NCI-H2107 (cell line): ENCODE measurements at regions not wholly inside any gene's neighbourhood (a gene's known extent, or its start where the extent isn't known, plus 50 kb on each side); places are given as distances from the start of the nearest gene placed in this dataset.
"Not testable (repeated sequence)": the region's sequence is repeated elsewhere in the genome, so short reads cannot be mapped to it uniquely, and the experiment has no call there.

Source experiments
- DNase-seq: peaks from one replicate; lab custom pipeline; 2025; lab: John Stamatoyannopoulos, UW

GRCh38 chr12:59404109-59404650 is 191.6 kb upstream of the SLC16A7 start:
- no peak for DNase-seq

GRCh38 chr12:59403259-59403932 is 192.4 kb upstream of the SLC16A7 start:
- DNase-seq = peak; percentile 45

- DNase-seq = no peak
Observed at GRCh38 chr12:59401862-59402261, 194.0 kb upstream of the SLC16A7 start.

DNA sequence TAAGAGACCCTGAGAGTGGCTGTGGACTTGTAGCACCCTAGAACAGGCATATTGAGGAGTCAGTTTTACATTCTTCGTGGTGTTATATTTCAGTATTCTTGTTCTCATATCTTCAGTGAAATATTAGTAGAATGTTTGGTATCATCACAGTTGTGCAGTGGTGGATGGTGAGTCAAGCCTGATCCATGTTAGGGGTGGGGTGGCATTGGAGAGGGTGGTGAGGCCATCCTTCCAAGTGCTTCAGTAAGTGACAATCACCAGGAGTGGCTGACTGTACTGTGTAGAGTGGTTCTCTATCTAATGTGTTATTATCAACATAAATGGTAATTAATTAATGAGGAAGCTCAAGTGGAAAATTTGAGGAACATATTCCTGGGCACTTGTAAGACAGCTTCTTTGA is 197.7 kb upstream of the SLC16A7 start:
- DNase-seq = no peak

- DNase-seq = no peak
Observed at GRCh38 chr12:59396919-59397318, 198.9 kb upstream of the SLC16A7 start.

- no peak for DNase-seq
Observed at GRCh38 chr12:59396519-59396918, 199.3 kb upstream of the SLC16A7 start.

- not testable (repeated sequence) for DNase-seq
Observed at GRCh38 chr12:59395310-59395709, 200.5 kb upstream of the SLC16A7 start.

DNA sequence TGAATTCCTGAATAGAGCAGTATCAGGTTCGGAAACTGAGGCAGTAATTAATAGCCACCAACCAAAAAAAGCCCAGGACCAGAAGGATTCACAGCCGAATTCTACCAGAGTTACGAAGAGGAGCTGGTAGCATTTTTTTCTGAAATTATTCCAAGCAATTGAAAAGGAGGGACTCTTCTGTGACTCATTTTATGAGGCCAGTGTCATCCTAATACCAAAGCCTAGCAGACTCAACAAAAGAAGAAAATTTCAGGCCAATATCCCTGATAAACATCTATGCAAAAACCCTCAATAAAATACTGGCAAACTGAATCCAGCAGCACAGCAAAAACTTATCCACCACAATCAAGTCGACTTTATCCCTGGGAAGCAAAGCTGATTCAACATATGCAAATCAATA is 202.3 kb upstream of the SLC16A7 start:
- DNase-seq = no peak

DNA sequence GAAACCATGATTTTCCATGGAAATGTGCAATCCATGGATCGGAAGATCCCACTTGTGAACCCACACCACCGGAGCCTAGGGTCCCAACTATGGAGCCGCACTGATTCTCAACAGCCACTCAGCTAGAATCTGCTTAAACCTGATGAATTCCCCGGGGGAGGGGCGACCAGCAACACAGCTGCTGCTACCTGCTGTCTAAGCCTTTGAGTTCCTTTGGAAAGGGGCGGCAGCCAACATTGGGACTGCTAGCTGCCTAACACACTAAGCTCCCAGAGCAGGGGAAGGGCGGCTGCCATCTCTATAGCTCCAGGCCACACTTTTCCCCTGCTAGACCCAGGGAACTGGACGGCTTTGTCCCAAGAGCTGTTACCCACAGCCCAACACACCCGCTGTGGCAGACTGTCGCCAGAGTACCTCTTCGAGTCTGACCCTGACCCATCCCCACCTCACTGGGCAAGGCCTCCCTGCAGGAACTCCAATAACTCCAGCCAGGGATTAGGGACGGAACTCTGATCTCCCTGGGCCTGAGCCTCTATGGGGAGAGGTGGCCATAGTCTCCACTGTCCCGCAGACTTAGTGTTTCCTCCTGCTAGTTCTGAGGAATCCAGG is 205.8 kb upstream of the SLC16A7 start:
- no peak for DNase-seq

- no peak for DNase-seq
Observed at GRCh38 chr12:59388694-59389093, 207.1 kb upstream of the SLC16A7 start.

GRCh38 chr12:59388176-59388575 is 207.7 kb upstream of the SLC16A7 start:
- DNase-seq = no peak

- DNase-seq = no peak
Observed at GRCh38 chr12:59386236-59386635, 209.6 kb upstream of the SLC16A7 start.

DNA sequence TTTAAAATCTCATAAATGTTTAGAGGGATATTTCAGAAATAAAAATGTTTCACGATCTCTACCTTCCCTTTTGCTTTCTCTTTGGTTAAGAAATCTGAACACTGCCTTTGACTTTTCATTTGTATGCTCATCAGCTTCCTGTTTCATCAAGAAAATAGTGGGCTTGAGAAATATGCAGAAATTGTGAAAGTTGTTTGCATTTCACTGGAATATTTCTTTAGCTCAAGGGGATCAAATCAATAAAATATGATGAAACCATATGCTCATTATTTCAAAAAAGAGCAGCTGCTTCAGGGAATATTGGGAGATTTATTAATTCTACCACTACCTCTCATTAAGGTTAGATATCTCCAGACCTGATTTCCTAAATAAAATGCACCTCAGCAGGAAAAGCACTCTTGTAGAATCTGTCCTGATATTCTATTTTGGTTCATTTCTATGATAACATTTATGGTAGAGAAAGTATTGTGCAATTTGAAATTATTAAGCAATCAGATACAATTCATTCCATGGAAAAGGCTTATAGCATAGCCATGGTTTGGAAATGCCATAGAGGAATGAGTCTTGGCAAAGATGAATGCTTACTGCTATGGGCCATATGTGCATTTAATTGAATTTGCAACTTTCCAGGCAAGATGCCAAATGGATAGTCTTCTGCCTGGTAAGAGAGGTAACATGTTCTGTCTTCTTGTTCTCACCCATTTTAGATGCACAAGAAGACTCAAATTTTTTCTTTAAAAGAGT is 212.6 kb upstream of the SLC16A7 start:
- no peak for DNase-seq

DNA sequence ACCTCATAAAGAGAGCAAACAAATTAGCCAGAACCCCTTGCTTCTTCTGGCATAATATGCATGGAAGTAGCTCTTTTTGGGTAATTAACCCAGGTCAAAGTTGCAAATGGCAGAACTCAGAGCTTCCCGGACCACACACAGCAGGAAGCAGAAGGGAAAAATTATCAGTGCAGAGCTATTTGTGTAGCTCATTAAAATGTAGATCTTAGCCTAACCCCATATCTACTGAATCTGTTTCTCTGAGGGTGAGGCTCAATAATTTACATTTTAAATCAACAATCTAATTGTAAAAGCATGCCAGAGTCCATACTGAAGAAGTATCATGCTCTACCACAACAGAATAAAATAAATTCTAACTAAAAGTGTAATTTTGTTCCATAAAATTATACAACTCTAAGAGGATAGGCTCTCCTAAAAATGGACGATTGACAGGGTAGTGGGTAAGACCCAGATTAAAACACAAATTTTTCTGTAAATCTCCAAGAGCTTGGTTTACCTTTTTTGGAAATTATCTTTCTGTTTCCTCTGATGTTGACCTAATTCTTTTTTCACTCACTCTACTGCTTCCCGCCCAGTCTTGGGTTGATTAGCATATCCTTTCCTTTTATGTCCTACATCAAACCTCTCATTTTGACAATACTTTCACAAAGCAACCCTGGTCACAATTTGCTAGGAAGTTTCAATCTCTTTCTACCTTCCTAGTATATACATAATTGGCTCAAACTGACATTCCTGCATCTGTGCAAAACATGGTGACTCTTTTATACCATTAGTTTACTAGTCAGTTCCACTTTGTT is 213.3 kb upstream of the SLC16A7 start:
- DNase-seq = no peak

GRCh38 chr12:59381106-59381505 is 214.7 kb upstream of the SLC16A7 start:
- no peak for DNase-seq

GRCh38 chr12:59375633-59376032 is 220.2 kb upstream of the SLC16A7 start:
- no peak for DNase-seq

DNA sequence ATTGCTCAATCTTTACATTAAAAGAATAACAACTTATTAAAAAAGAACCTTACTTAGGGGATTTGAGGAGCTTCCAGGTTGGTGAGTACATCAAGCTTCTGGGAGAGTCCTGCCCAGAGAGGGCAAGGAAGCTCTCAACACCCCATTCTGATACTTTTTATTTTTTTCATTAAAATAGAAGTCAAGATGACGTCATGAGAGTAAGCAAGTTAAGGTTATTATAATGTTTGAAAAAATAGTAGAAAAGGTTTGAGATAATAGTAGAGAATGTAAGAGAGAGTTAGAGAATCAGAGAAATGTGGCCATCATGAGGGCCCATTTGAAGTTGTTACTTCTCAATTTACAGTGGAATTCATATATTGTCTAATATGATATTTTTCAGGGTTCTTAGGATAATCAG is 221.0 kb upstream of the SLC16A7 start:
- no peak for DNase-seq

GRCh38 chr12:59372956-59373355 is 222.9 kb upstream of the SLC16A7 start:
- no peak for DNase-seq

- no peak for DNase-seq
Observed at GRCh38 chr12:59370933-59371332, 224.9 kb upstream of the SLC16A7 start.

- no peak for DNase-seq
Observed at GRCh38 chr12:59365133-59365532, 230.7 kb upstream of the SLC16A7 start.

DNA sequence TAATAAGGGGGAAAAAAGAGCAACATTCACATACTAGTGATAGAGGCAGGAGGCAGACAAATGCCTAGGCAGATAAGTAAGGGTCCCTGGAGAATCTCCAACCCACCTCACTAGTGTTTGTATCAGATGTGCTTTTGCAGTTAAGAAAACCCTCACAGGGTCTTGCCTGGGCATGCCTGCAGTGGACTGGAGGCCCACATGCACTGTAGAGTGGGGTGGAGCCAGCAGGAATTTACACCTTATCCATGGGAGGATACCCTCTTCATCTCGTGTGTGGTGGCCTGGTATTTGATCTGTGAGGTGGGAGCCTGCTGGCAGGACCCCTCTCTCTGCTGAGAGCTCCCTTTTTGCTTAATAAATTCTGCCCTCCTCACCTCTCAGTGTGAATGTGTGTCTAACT is 238.0 kb upstream of the SLC16A7 start:
- DNase-seq = no peak

GRCh38 chr12:59346248-59346647 is 249.6 kb upstream of the SLC16A7 start:
- not testable (repeated sequence) for DNase-seq
